ENCODE measurements at regions not wholly inside any gene's neighbourhood (a gene's known extent, or its start where the extent isn't known, plus 50 kb on each side); places are given as distances from the start of the nearest gene placed in this dataset.
A peak's percentile ranks its signal among the peaks of the same experiment; 100 is the strongest.
"Not testable (repeated sequence)": the region's sequence is repeated elsewhere in the genome, so short reads cannot be mapped to it uniquely, and the experiment has no call there.

DNA sequence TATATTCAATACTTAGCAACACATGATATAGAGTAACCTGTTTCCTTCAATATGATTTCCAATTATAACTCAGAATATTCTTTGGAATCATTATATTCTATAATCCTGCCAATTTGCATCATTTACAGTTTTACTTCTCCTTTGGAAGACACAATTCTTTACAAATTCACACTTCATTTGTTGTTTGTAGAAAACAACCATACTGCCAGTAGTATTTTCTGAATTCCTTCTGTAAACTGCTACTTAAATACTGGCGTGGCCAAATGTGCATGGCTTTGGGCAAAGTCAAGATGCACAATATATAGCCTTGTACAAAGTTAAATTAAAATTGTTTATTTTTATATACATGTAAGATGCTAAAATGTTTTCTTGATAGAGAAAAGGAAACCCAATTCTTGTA lies 687.1 kb upstream of the NEGR1 start:
- Histone ChIP-seq H3K4me1 (no peaks in the 10 kb centered on the region), H3K4me3 (no peak overlapping the region), H3K9me3 (replicated peaks in 1 of 11) (no peaks in the 10 kb centered on the region), H3K36me3 (no peaks in the 10 kb centered on the region), H4K20me1 (no peaks in the 10 kb centered on the region), H3K9ac (no peak overlapping the region), H3K27ac (no peak overlapping the region), H3K27me3 (no peaks in the 10 kb centered on the region), H3K4me2 (no peak overlapping the region)
- TF ChIP-seq Cebpa-rat (IDR thresholded peaks at IDR 0.05): no peak

DNA sequence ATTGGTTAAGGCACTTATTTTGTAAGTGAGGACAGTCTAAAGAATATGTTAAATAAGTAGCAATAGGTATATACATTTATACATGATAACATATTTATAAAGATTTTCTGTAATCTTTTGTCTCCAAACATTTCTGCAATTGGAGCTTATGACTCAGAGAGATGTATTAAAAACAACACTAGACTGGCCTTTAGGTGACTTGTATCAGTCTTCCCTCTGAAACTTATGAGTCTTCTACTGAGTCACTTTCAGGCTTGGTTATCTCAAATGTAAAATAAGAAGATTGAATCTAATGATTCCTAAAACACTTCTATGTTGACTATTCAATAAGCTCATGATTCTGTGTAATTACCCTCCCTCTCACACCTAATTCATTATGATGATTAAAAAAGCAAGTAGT lies 672.6 kb upstream of the NEGR1 start:
- Histone ChIP-seq H3K9ac (no peak overlapping the region), H3K4me1 (no peaks in the 10 kb centered on the region), H3K27me3 (no peaks in the 10 kb centered on the region), H3K4me2 (no peak overlapping the region), H4K20me1 (no peaks in the 10 kb centered on the region), H3K36me3 (no peaks in the 10 kb centered on the region), H3K9me3 (replicated peaks in 1 of 11) (no peaks in the 10 kb centered on the region), H3K27ac (no peak overlapping the region), H3K4me3 (no peak overlapping the region)
- no peak for TF ChIP-seq Cebpa-rat (IDR thresholded peaks at IDR 0.05)

DNA sequence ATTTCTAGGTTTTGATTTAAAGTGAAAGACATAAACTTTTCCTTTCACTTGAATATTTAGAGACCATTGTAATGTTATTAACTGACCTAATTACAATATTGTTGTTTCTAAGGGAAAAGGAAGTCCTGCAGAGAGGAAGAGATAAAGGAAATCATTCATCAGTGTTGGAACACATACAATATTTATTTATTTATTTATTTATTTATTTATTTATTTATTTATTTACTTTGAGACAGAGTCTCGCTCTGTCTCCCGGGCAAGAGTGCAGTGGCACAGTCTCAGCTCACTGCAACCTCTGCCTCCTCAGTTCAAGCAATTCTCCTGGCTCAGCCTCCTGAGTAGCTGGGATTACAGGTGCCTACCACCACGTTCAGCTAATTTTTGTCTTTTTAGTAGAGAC lies 668.6 kb upstream of the NEGR1 start:
- H3K9me3 ChIP-seq (replicated peaks in 1 of 11); H4K20me1 ChIP-seq; H3K36me3 ChIP-seq; H3K4me1 ChIP-seq; H3K27me3 ChIP-seq; H3K4me2 ChIP-seq; H3K4me3 ChIP-seq; H3K27ac ChIP-seq; H3K9ac ChIP-seq: not testable (repeated sequence)

DNA sequence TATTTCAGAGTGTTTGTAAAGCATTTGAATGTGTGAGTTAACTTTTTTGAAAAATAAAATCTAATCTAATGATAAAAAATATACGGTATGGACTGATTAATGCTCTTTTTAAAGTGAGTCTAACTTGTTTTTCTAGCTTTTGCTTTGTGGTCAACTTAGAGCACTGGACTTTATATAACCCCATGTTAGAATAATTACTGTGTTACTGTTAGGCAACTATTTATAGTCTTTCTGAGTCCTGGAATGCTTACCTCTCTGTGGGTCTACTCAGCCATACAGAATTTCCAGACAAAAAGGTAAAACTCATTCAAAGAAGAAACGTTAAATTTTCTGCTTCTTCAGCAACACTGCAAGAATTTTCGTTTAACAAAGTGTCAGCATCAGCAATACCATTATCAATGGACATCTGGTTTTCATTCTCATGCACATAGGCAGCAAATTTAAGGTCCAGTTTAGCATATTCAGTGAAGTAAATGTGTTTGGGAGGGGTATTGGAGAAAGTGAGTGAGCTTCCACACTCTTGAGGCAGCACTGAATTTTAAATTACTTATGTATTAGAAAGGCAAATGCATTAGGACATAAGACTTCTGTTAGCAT lies 664.7 kb upstream of the NEGR1 start:
- H3K27ac ChIP-seq: no peak overlapping the region
- no peaks in the 10 kb centered on the region for H3K36me3 ChIP-seq
- no peaks in the 10 kb centered on the region for H3K27me3 ChIP-seq
- H3K9ac ChIP-seq: no peak overlapping the region
- H3K9me3 ChIP-seq (replicated peaks in 1 of 11): no peaks in the 10 kb centered on the region
- no peaks in the 10 kb centered on the region for H4K20me1 ChIP-seq
- H3K4me1 ChIP-seq: peaks cover 0 to 8% (median 5%) of the 10 kb centered on the region in 10 experiments; a peak in 8 of 20 replicates
- no peak overlapping the region for H3K4me3 ChIP-seq
- no peak for TF ChIP-seq Cebpa-rat (IDR thresholded peaks at IDR 0.05)
- H3K4me2 ChIP-seq: no peak overlapping the region

DNA sequence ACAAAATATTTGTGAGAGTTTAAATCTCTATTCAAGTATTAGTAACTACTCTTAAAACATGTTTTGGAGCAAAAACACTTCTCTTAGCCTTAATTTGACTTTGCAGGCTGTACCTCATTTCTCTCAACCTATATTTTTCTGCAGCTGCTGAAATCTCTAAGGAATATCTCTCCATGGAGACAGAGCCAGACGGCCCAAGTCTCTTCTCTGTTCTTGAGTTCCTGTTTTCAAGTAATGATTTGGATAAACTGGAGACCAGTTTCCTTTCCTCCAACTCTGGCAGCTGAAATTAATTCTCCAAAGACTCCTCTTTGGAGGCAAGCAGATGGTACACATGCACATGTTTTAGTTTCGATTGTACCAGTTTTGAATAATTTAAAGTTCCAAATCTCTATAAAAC lies 659.7 kb upstream of the NEGR1 start:
- Histone ChIP-seq H3K4me1 (peaks cover 0 to 13% (median 7%) of the 10 kb centered on the region in 10 experiments; a peak in 8 of 20 replicates), H3K36me3 (no peaks in the 10 kb centered on the region), H3K27me3 (no peaks in the 10 kb centered on the region), H3K4me2 (peak overlapping the region in 8 of 11 experiments; percentile 1 to 55 (median 14); a peak in 9 of 22 replicates), H3K9me3 (replicated peaks in 1 of 11) (no peaks in the 10 kb centered on the region), H3K27ac (no peak overlapping the region), H4K20me1 (no peaks in the 10 kb centered on the region), H3K9ac (no peak overlapping the region), H3K4me3 (no peak overlapping the region)
- no peak for TF ChIP-seq Cebpa-rat (IDR thresholded peaks at IDR 0.05)

DNA sequence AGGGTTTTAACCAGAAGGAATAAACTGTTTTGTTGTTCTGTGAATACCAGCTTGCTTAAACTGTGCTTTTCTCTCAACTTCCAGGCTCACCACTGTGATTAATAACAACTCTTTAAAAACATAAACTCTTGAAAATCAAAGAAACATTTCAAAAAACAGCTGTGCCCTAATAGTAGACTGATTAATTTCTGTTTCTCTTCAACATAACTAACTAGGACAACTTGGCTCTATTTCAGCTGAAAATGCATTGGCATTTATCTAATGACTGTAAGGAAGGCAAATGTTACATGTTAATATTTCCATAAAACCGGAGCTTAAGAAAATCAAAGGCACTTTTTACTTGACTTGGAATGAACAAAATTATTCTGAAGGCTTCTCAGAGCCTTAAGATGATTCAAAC lies 656.1 kb upstream of the NEGR1 start:
- Histone ChIP-seq H3K27me3 (no peaks in the 10 kb centered on the region), H3K27ac (no peak overlapping the region), H3K36me3 (no peaks in the 10 kb centered on the region), H3K4me2 (no peak overlapping the region), H3K4me3 (no peak overlapping the region), H3K9ac (no peak overlapping the region), H3K9me3 (replicated peaks in 1 of 11) (no peaks in the 10 kb centered on the region), H4K20me1 (no peaks in the 10 kb centered on the region), H3K4me1 (peaks cover 4 to 13% (median 9%) of the 10 kb centered on the region in 10 experiments; a peak in 12 of 20 replicates)
- no peak for TF ChIP-seq Cebpa-rat (IDR thresholded peaks at IDR 0.05)

DNA sequence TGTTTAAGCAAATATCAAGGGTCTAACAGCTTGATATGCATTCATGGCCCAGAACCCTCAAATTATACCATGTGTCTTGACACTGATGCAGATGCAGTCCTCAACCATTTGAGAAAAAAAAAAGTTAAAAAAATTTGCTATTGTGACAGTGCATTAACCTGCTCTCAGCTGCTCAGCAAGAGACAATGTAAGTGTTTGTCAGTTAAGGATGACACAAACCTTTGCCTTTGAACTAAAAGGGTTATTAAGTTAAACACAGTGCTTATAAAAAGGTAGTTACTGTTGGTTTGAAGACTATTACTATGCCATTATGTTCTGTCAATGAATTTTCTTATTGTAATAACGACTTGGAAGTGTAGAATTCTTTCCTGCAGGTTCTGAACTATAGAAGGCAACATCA lies 655.6 kb upstream of the NEGR1 start:
- H4K20me1 ChIP-seq: no peaks in the 10 kb centered on the region
- no peaks in the 10 kb centered on the region for H3K27me3 ChIP-seq
- no peak overlapping the region for H3K27ac ChIP-seq
- no peaks in the 10 kb centered on the region for H3K9me3 ChIP-seq (replicated peaks in 1 of 11)
- peaks cover 4 to 13% (median 9%) of the 10 kb centered on the region in 10 experiments; a peak in 12 of 20 replicates for H3K4me1 ChIP-seq
- H3K4me2 ChIP-seq: no peak overlapping the region
- H3K9ac ChIP-seq: no peak overlapping the region
- no peak for TF ChIP-seq Cebpa-rat (IDR thresholded peaks at IDR 0.05)
- no peak overlapping the region for H3K4me3 ChIP-seq
- H3K36me3 ChIP-seq: no peaks in the 10 kb centered on the region

DNA sequence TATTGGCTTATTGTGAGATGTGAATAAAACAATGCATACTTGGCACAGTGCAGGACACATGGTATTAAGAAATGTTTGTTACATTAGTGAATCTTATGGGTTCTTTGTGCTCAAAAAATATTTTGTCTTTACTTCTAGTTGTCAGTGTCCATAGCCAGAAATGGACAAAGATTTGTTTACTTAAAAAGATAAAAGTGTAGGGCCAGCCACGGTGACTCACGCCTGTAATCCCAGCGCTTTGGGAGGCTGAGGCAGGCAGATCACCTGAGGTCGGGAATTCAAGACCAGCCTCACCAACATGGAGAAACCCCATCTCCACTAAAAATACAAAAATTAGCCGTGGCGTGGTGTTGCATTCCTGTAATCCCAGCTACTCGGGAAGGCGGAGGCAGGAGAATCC lies 654.6 kb upstream of the NEGR1 start:
- Histone ChIP-seq H3K9ac (no peak overlapping the region), H3K27ac (no peak overlapping the region), H3K36me3 (no peaks in the 10 kb centered on the region), H3K4me1 (peaks cover 2 to 13% (median 9%) of the 10 kb centered on the region in 10 experiments; a peak in 15 of 20 replicates), H3K4me3 (no peak overlapping the region), H3K4me2 (no peak overlapping the region), H4K20me1 (no peaks in the 10 kb centered on the region), H3K9me3 (replicated peaks in 1 of 11) (no peaks in the 10 kb centered on the region), H3K27me3 (no peaks in the 10 kb centered on the region)
- TF ChIP-seq Cebpa-rat (IDR thresholded peaks at IDR 0.05): no peak

DNA sequence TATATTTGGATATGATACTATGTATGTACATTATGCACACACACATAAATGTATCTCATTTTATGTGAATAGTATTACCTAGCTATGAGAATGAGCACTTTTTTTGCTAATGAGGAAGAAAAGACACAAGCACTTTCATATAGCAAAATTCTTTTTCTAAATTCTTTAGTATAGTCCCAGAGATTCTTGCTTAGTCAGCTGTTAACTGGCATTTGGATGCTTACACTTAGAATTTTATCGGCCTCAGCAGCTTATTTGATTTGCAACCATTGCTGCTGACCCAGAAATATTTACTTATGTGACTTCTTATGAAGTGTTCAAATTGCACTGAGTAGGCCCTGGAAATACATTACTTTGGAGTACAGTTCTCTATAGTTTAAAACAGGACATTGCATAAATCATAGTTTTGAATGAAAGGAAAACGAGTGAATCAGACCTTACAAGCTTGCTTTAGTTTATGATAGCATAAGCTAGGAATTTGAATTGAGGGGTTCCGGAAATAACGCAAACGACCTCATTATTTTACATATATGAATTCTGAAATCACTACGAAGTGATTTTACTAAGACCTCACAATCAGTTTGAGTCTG lies 653.9 kb upstream of the NEGR1 start:
- Histone ChIP-seq H3K4me2 (no peak overlapping the region), H3K9ac (no peak overlapping the region), H3K36me3 (no peaks in the 10 kb centered on the region), H3K4me1 (peaks cover 0 to 17% (median 7%) of the 10 kb centered on the region in 10 experiments; a peak in 11 of 20 replicates), H3K27ac (no peak overlapping the region), H3K9me3 (replicated peaks in 1 of 11) (no peaks in the 10 kb centered on the region), H3K27me3 (no peaks in the 10 kb centered on the region), H4K20me1 (no peaks in the 10 kb centered on the region), H3K4me3 (no peak overlapping the region)
- no peak for TF ChIP-seq Cebpa-rat (IDR thresholded peaks at IDR 0.05)

DNA sequence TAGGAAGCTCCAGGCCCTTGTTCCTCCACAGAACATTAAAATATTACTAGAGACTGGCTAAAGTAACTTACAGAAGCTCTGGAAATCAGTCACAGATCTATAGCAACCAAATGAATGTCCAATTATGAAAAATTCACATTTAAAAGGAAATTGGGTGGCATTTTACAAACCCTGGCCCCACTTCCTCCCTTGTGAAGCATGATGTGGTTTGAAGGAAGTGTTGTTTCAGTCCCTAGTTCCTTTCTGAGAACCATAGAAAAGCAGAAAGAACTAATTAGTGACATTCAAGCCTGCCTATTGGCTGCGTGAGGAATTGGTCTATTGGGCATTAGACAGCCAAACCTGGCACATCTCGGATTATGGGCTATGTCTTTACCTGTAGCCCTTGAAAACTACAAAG lies 649.7 kb upstream of the NEGR1 start:
- Histone ChIP-seq H3K27me3 (no peaks in the 10 kb centered on the region), H3K4me2 (peak overlapping the region in 6 of 11 experiments; percentile 4 to 43 (median 26); a peak in 5 of 22 replicates), H3K4me3 (no peak overlapping the region), H3K9ac (no peak overlapping the region), H3K27ac (peak overlapping the region in 3 of 11 experiments; percentile 2 to 20 (median 19); a peak in 4 of 22 replicates), H3K9me3 (replicated peaks in 1 of 11) (no peaks in the 10 kb centered on the region), H4K20me1 (no peaks in the 10 kb centered on the region), H3K36me3 (no peaks in the 10 kb centered on the region), H3K4me1 (peaks cover 0 to 17% (median 7%) of the 10 kb centered on the region in 10 experiments; a peak in 11 of 20 replicates)
- no peak for TF ChIP-seq Cebpa-rat (IDR thresholded peaks at IDR 0.05)
